ENCODE measurements at regions not wholly inside any gene's neighbourhood (a gene's known extent, or its start where the extent isn't known, plus 50 kb on each side); places are given as distances from the start of the nearest gene placed in this dataset.

DNA sequence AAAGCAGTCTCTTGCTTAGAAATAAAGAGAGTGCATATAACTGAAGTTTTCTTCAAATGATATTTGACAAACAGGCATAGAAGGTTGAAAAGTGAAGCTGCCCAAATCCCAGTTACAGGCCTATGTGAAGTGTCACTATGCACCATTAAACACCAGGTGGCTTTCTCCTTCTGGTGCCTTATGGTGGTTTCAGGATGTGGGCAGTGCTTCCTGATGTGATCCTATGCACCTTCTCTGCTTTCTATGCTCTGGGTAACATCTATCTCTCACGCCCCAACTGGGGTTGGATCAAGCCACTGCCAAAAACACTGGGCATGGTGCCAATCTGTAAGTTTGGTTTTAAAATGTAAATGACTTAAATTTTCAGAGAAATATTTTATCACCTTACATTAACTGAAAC lies 744.7 kb downstream of the TUSC7 start (continued):
- TF ChIP-seq MAFK (IDR thresholded peaks at IDR 0.05; ENCODE audit: low read depth, low read length) (no peak), KDM4A (IDR thresholded peaks at IDR 0.05; ENCODE audit: low read depth, low read length, severe bottlenecking) (no peak), EZH2 (IDR thresholded peaks at IDR 0.05; ENCODE audit: low read depth, low read length, severe bottlenecking) (no peak), RAD21 (IDR thresholded peaks at IDR 0.05 in 1 of 2, conservative IDR thresholded peaks at IDR 0.05 in 1 of 2; ENCODE audit: low read depth in 2 of 2, low read length in 2 of 2) (peak in 1 of 2 experiments; percentile 24; a peak in 1 of 4 replicates), TBP (IDR thresholded peaks at IDR 0.05; ENCODE audit: low read depth, low read length) (no peak)
